HCT116 (cell line): ENCODE measurements at regions not wholly inside any gene's neighbourhood (a gene's known extent, or its start where the extent isn't known, plus 50 kb on each side); places are given as distances from the start of the nearest gene placed in this dataset.

Experiments
- ATAC-seq: fragments of 200-7000 bp; cut with Tn5 transposase; 2 replicates; pipeline ENCODE4 v1.9.1; 2020; ENCODE audit warnings: mild to moderate bottlenecking, moderate library complexity
- BruUV-seq: library from RNA; stranded (reverse); fragments of 400-500 nt; replicated peaks from 2 replicates; lab custom pipeline; 2021; lab: Mats Ljungman, UMichigan
- CTCF ChIA-PET: fragments of 300-600 bp; sonication (Branson Sonifier 250); formaldehyde crosslinking; loops from one replicate; lab custom pipeline; 2021; ENCODE audit warnings: antibody characterized with exemption; lab: Charles Lee
- POLR2A ChIA-PET: fragments of 300-600, 350-600 bp; sonication (Branson Sonifier 250); formaldehyde crosslinking; loops from one replicate; lab custom pipeline; 2021; ENCODE audit warnings: antibody characterized with exemption; lab: Charles Lee
- RAD21 ChIA-PET, 2 experiments: fragments of 300-600 bp; sonication (Branson Sonifier 250); formaldehyde crosslinking; loops; one replicate each; lab custom pipeline; 2023; ENCODE audit warnings: low total read pairs in 2 of 2; ENCODE audit not compliant: uncharacterized antibody in 2 of 2, unreplicated experiment in 2 of 2, low non-redundant PET in 1 of 2; lab: Charles Lee
- DNase-seq: peaks from one replicate; pipeline ENCODE4 v3.0.0-alpha.2; 2010; ENCODE audit warnings: low read depth, low spot score
- H2AFZ ChIP-seq: fragments of 200-600 bp; shearing (Covaris generic), sonication (generic); 2 replicates; pipeline ENCODE4 v1.6.1; 2017; ENCODE audit warnings: low read depth, mixed run types, mixed read lengths, antibody characterized with exemption, low read length; ENCODE audit not compliant: poor library complexity, severe bottlenecking
- H3K27ac ChIP-seq: 2 replicates; pipeline ENCODE4 v1.5.1; 2012; ENCODE audit warnings: low read depth, low read length
- H3K27me3 ChIP-seq: fragments of 200-600 bp; sonication (generic); 2 replicates; pipeline ENCODE4 v1.6.1; 2016; ENCODE audit warnings: mixed run types, low read length, mixed read lengths; ENCODE audit not compliant: insufficient read depth
- H3K36me3 ChIP-seq, 2 experiments: fragments of 200-500 bp in 1 of 2; fragments of 200-600 bp in 1 of 2; sonication (Bioruptor generic) in 1 of 2; sonication (generic) in 1 of 2; 2 replicates each; pipeline versions ENCODE4 v1.5.1 to v1.6.1; 2014 to 2016; ENCODE audit warnings: low read length in 2 of 2, inconsistent platforms in 1 of 2, mixed read lengths in 1 of 2, mixed run types in 1 of 2; ENCODE audit not compliant: insufficient read depth in 2 of 2, control insufficient read depth in 1 of 2
- H3K4me1 ChIP-seq, 2 experiments: fragments of 200-600 bp in 1 of 2; sonication (generic) in 1 of 2; 2 replicates each; pipeline versions ENCODE4 v1.5.1 to v1.6.1; 2012 to 2017; ENCODE audit warnings: low read length in 2 of 2, inconsistent platforms in 1 of 2, mild to moderate bottlenecking in 1 of 2, mixed read lengths in 1 of 2, mixed run types in 1 of 2, moderate library complexity in 1 of 2; ENCODE audit not compliant: insufficient read depth in 2 of 2, control insufficient read depth in 1 of 2
- H3K4me2 ChIP-seq: fragments of 200-600 bp; sonication (generic); 2 replicates; pipeline ENCODE4 v1.6.1; 2017; ENCODE audit warnings: mixed run types, low read length, mixed read lengths
- H3K4me3 ChIP-seq, 2 experiments: fragments of 200-600 bp in 1 of 2; sonication (generic) in 1 of 2; replicated peaks in 1 of 2; 2 replicates each; pipeline ENCODE4 v1.5.1; 2011 to 2016; ENCODE audit warnings: low read length in 2 of 2, control low read depth in 1 of 2, low read depth in 1 of 2, mild to moderate bottlenecking in 1 of 2, mixed read lengths in 1 of 2, mixed run types in 1 of 2
- H3K79me2 ChIP-seq: fragments of 200-600 bp; sonication (generic); 2 replicates; pipeline ENCODE4 v1.6.1; 2017; ENCODE audit warnings: mild to moderate bottlenecking, mixed run types, low read length, moderate library complexity, mixed read lengths; ENCODE audit not compliant: insufficient read depth
- H3K9ac ChIP-seq: fragments of 200-600 bp; sonication (generic); 2 replicates; pipeline ENCODE4 v1.6.1; 2016; ENCODE audit warnings: low read length, mixed read lengths
- H3K9me2 ChIP-seq: fragments of 200-600 bp; sonication (generic), shearing (Covaris generic); 2 replicates; pipeline ENCODE4 v1.6.1; 2017; ENCODE audit warnings: mixed run types, mild to moderate bottlenecking, moderate library complexity; ENCODE audit not compliant: insufficient read depth
- H3K9me3 ChIP-seq, 2 experiments: fragments of 200-500 bp in 1 of 2; fragments of 200-600 bp in 1 of 2; sonication (Bioruptor generic) in 1 of 2; sonication (generic) in 1 of 2; 2 replicates each; pipeline ENCODE4 v1.6.1; 2014 to 2017; ENCODE audit warnings: low read length in 2 of 2, mixed read lengths in 2 of 2, inconsistent platforms in 1 of 2, low read depth in 1 of 2, mild to moderate bottlenecking in 1 of 2, mixed run types in 1 of 2, moderate library complexity in 1 of 2; ENCODE audit not compliant: control insufficient read depth in 1 of 2, insufficient read depth in 1 of 2
- H4K20me1 ChIP-seq: fragments of 200-600 bp; sonication (generic), shearing (Covaris generic); 2 replicates; pipeline ENCODE4 v1.6.1; 2017; ENCODE audit warnings: mixed run types, mild to moderate bottlenecking, moderate library complexity; ENCODE audit not compliant: insufficient read depth
- ATF3 ChIP-seq: IDR thresholded peaks from 2 replicates; pipeline ENCODE4 v1.6.1; 2012
- CBX3 ChIP-seq: IDR thresholded peaks from 2 replicates; pipeline ENCODE4 v1.6.1; 2012; ENCODE audit warnings: low read depth
- CEBPB ChIP-seq: IDR thresholded peaks from 2 replicates; pipeline ENCODE4 v1.6.1; 2012; ENCODE audit warnings: low read depth
- CTCF ChIP-seq, 3 experiments: fragments of 200-600 bp in 1 of 3; sonication (generic) in 1 of 3; IDR thresholded peaks in 2 of 3; conservative IDR thresholded peaks in 1 of 3; 2 replicates each; pipeline ENCODE4 v1.5.1; 2012 to 2017; ENCODE audit warnings: low read depth in 2 of 3, low read length in 2 of 3, antibody characterized with exemption in 1 of 3, borderline replicate concordance in 1 of 3, control low read depth in 1 of 3, mild to moderate bottlenecking in 1 of 3, mixed read lengths in 1 of 3, mixed run types in 1 of 3, moderate library complexity in 1 of 3; ENCODE audit not compliant: insufficient read depth in 1 of 3
- EGR1 ChIP-seq: IDR thresholded peaks from 2 replicates; pipeline ENCODE4 v1.6.1; 2012; ENCODE audit warnings: low read depth
- EZH2 ChIP-seq: fragments of 200-600 bp; sonication (generic); IDR thresholded peaks from 2 replicates; pipeline ENCODE4 v1.6.1; 2017; ENCODE audit warnings: antibody characterized with exemption, mixed run types
- EZH2phosphoT487 ChIP-seq: fragments of 200-600 bp; IDR thresholded peaks from 2 replicates; pipeline ENCODE4 v1.6.1; 2018; ENCODE audit warnings: antibody characterized with exemption, borderline replicate concordance
- FOSL1 ChIP-seq: IDR thresholded peaks from 2 replicates; pipeline ENCODE4 v1.6.1; 2012; ENCODE audit warnings: low read depth
- JUND ChIP-seq: IDR thresholded peaks from 2 replicates; pipeline ENCODE4 v1.6.1; 2012
- POLR2AphosphoS5 ChIP-seq: IDR thresholded peaks from 2 replicates; pipeline ENCODE4 v1.6.1; 2011; ENCODE audit warnings: mild to moderate bottlenecking, low read depth, low read length, moderate library complexity
- RAD21 ChIP-seq: IDR thresholded peaks from 2 replicates; pipeline ENCODE4 v1.6.1; 2012; ENCODE audit warnings: low read depth, mild to moderate bottlenecking
- SIN3A ChIP-seq: IDR thresholded peaks from 2 replicates; pipeline ENCODE4 v1.6.1; 2012; ENCODE audit warnings: low read depth
- SP1 ChIP-seq: IDR thresholded peaks from 2 replicates; pipeline ENCODE4 v1.6.1; 2012; ENCODE audit warnings: low read depth
- SRF ChIP-seq: IDR thresholded peaks from 2 replicates; pipeline ENCODE4 v1.6.1; 2012; ENCODE audit warnings: low read depth
- TCF7L2 ChIP-seq: IDR thresholded peaks from 2 replicates; pipeline ENCODE4 v1.7.0; 2011; ENCODE audit warnings: borderline replicate concordance, inconsistent platforms; ENCODE audit not compliant: insufficient read depth, insufficient read length; ENCODE audit errors: extremely low read depth
- YY1 ChIP-seq: IDR thresholded peaks from 2 replicates; pipeline ENCODE4 v1.6.1; 2011; ENCODE audit warnings: low read length, low read depth, moderate library complexity, mild to moderate bottlenecking; ENCODE audit not compliant: insufficient replicate concordance; ENCODE audit errors: extremely low read depth
- ZBTB33 ChIP-seq: IDR thresholded peaks from 2 replicates; pipeline ENCODE4 v1.6.1; 2011; ENCODE audit warnings: mild to moderate bottlenecking, low read length, moderate library complexity; ENCODE audit not compliant: insufficient replicate concordance; ENCODE audit errors: extremely low read depth
- intact Hi-C: fragments of 100-400 bp; cut with micrococcal nuclease; formaldehyde crosslinking; loops from 2 replicates; pipeline ENCODE4 v1.10.0; 2022
- TF ChIP-seq, protein P1 (sequence below): IDR thresholded peaks from 2 replicates; pipeline ENCODE4 v1.6.1; 2012

DNA sequence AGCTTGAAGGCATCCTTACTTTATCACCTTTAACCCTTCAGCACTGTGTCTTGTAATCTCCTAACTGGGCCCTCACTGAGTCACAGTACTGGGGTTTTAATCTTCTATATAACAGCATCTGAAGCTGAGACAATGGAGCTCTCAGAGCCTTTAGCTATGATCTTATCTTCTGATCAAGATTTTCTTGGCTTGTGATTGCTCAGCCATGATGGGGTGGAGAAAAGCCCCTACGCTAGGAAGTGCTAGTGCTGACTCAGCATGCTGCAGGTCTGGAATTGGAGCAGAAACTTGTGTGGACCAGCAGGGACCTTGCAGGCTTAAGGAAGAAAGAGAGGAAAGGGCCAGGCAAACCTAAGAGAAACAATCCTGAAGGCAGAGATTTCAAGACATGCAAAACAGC, 71.7 kb upstream of the EED start:
- DNase-seq = no peak
- CTCF ChIA-PET = interaction anchor here (1.5 kb wide), 1 partner anchor 21 kb away, joined by 5 read pairs; no protein-coding TSS in a partner anchor

More for the DNA sequence above, 71.7 kb upstream of the EED start:
- no peak overlapping the region for H3K9ac ChIP-seq
- no peak overlapping the region for H3K4me2 ChIP-seq
- no peak overlapping the region for H3K4me3 ChIP-seq
- H2AFZ ChIP-seq = no peak overlapping the region
- no peak overlapping the region for H3K27ac ChIP-seq
- H3K9me3 ChIP-seq = no peaks in the 10 kb centered on the region
- POLR2A ChIA-PET = no interaction called here
- H3K36me3 ChIP-seq = no peaks in the 10 kb centered on the region
- peaks cover 0 to 10% of the 10 kb centered on the region in 2 experiments; a peak in 1 of 4 replicates for H3K4me1 ChIP-seq
- H3K79me2 ChIP-seq = no peaks in the 10 kb centered on the region
- BruUV-seq = no TSS peak
- no peaks in the 10 kb centered on the region for H3K27me3 ChIP-seq
- intact Hi-C loops = no loop called here
- H3K9me2 ChIP-seq = no peaks in the 10 kb centered on the region
- no peaks in the 10 kb centered on the region for H4K20me1 ChIP-seq
- RAD21 ChIA-PET = no interaction called here
- TF ChIP-seq EGR1 (no peak), CTCF (IDR thresholded peaks at IDR 0.05 in 2 of 3, conservative IDR thresholded peaks at IDR 0.05 in 1 of 3; ENCODE audit: borderline replicate concordance in 1 of 3, insufficient read depth in 1 of 3, low read depth in 2 of 3, low read length in 2 of 3) (no peak), YY1 (no peak), POLR2AphosphoS5 (no peak), CBX3 (no peak), EZH2phosphoT487 (no peak), ATF3 (no peak), FOSL1 (no peak), ZBTB33 (no peak), TCF7L2 (no peak), EZH2 (no peak), JUND (no peak), SRF (no peak), CEBPB (no peak), SP1 (no peak), RAD21 (no peak), SIN3A (no peak)
- TF ChIP-seq, protein P1, sequence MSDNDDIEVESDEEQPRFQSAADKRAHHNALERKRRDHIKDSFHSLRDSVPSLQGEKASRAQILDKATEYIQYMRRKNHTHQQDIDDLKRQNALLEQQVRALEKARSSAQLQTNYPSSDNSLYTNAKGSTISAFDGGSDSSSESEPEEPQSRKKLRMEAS = no peak
- no peak for ATAC-seq
